ENCODE measurements at regions not wholly inside any gene's neighbourhood (a gene's known extent, or its start where the extent isn't known, plus 50 kb on each side); places are given as distances from the start of the nearest gene placed in this dataset.
A peak's percentile ranks its signal among the peaks of the same experiment; 100 is the strongest.
"Not testable (repeated sequence)": the region's sequence is repeated elsewhere in the genome, so short reads cannot be mapped to it uniquely, and the experiment has no call there.

DNA sequence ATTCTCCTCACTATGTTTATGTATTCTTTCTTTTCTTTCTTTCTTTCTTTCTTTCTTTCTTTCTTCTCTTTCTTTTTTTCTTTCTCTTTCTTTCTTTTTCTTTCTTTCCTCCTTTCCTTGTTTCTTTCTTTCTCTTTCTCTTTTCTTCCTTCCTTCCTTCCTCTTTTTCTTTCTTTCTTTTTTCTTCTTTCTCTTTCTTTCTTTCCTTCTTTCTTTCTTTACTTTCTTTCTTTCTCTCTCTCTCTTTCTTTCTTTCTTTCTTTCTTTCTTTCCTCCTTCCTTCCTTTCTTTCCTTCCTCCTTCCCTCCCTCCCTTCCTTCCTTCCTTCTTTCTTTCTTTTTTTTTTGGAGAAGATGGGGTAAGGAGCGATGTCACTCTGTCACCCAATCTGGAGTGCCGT, 1405.5 kb downstream of the SLITRK5 start:
- no peak for DNase-seq

DNA sequence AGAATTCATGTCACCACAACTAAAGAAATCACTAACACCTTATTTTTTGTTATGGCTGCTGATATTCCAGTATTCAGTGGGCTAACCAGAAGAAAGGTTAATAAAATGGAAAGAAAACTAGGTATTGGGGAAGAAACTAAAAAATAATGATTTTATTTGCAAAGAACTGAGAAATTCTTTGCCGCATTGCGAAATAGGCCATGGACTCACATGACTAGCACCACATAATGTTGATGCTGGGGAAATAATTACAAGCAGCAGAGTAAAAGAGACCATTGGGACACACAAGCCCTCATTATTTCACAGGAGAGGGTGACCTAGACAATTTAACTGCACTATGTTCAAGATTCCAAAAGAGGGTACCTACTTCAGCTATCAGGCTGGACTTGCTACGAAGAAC, 1411.5 kb downstream of the SLITRK5 start:
- no peak for DNase-seq

DNA sequence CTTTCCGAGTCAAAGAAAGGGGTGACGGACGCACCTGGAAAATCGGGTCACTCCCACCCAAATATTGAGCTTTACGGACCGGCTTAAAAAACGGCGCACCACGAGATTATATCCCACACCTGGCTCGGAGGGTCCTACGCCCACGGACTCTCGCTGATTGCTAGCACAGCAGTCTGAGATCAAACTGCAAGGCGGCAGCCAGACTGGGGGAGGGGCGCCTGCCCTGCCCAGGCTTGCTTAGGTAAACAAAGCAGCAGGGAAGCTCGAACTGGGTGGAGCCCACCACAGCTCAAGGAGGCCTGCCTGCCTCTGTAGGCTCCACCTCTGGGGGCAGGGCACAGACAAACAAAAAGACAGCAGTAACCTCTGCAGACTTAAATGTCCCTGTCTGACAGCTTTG, 1416.9 kb downstream of the SLITRK5 start:
- DNase-seq, result not testable (repeated sequence)

DNA sequence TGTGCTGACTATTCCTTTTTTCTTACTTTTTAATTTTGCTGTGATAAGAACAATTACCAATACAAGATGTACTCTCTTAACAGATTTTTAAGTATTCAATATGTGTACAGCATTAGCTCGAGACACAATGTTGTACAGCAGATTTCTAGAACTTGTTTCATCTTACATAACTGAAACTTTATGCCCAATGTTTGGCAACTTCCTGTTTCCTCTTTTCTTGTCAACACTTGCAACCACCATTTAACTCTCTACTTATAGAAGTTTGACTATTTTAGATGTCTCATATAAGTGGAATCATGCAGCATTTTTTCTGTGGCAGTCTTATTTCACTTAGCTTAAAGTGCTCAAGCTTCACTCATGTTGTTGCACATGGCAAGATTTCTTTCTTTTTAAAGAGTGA, 1426.8 kb downstream of the SLITRK5 start:
- DNase-seq, result no peak

DNA sequence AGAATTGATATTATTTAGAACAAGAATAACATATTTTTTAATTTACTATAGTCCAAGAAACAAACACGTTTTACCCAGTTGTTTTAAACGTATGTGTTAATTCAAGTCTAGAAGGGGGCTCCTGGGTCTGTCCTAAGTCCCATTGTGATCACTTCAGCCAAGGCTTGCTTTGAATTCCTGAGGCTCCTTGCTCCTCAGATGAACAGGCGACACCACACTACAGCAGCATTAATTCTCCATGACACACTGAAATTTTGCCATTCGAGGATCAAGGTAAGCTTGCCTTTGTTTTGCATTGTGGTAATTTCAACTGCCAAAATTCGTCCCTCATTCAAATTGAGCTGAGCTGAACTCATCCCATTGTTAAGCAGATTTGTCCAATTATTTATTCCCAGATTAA, 1442.6 kb downstream of the SLITRK5 start:
- no peak for DNase-seq

DNA sequence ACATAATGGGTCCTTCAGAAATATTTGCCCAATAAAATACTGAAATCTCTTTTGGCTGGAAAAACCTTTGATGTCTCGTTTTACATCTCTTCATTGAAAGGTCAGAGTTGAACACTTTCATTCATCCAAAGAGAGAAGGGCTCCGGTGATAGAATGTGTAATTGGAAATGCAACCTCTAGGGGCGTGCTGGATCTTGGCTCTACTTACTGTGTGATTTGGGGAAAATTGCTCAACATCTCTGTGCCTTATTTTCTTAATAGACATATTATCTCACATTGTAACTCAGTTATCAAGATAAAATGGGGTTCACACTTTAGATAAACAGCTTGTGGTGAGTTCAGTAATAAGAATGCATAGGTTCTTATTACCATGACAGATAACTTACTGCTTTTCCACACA, 1444.1 kb downstream of the SLITRK5 start:
- no peak for DNase-seq

DNA sequence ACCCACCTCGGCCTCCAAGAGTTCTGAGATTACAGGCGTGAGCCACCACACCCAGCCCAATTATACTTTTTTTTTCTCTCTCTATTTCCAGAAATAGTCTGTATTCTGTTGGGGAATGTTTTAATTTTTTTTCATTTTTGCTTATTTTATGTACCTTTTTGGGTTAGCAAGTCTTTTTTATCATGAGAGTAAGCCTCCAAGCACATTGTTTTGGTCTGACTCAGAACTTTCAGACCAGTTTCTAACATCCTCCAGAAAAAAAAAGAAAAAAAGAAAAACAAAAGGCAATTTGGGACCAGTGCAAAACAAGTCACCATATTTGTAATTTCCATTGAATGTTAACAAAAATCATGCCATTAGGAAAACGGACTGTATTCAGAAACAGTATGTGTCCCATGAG, 1465.5 kb downstream of the SLITRK5 start:
- DNase-seq, result no peak

DNA sequence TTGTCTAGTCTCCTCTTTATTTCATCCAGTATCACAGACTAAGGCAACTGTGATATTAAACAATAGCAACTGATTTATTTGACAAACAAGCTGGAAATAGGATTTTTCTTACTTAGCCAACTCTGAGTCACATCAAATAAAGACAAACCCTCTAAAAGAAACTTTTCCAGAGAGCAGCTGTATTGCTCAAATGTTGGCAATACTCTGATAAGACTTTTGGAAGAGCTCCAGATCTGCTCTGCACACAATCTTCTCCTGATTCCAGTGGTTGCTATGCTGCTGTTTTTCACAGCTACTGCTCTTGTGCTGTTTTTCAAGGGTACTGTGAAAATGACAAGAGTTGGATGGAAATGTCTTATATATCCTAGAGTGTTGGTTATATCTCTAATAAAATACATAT, 1479.2 kb downstream of the SLITRK5 start:
- no peak for DNase-seq

DNA sequence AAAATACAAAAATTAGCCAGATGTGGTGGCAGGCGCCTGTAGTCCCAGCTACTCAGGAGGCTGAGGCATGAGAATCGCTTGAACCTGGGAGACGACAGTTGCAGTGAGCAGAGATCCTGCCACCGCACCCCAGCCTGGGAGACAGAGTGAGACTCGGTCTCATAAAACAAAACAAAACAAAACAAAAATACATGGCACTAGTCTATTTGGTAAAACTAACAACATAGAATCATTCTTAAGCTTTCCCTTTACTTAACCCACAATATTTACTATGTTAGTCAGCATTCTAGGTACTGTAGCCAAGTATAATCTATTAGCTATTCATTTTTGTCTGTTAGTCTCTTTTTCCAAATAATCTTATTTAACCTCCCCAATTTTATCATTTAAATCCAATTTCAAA, 1482.8 kb downstream of the SLITRK5 start:
- DNase-seq, result no peak

DNA sequence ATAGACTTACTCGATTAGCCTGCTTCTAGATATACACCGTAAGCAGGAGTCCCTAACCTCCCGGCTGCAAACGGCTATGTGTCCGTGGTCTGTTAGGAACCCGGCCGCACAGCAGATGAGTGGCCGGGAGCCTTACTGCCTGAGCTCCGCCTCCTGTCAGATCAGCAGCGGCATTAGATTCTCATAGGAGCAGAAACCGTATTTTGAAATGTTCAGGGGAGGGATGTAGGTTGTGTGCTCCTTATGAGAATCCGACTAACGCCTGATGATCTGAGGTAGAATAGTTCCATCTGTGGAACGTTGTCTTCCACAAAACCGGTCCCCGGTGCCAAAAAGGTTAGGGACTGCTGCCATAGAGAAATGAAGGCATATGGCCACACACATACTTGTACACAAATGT, 1491.9 kb downstream of the SLITRK5 start:
- peak in 1 of 2 experiments; percentile 43 for DNase-seq

DNA sequence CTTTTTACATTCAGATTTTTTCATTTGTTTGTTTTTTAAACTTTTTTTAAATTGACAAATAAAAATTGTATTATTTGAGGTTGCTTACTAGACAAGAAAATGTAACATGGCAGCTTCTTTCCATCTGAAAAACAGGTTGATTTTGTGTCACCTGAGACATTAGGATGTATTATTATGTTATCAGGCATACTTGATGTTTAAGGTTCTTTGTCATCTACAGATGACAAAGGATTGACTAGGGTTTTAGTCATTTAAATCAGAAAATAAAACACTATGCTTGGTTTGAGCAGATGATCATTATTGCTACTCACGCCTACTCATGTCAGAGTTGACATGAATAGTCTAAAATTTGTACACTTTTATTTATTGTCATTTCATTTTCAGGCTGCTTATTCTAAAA, 1494.5 kb downstream of the SLITRK5 start:
- no peak for DNase-seq

DNA sequence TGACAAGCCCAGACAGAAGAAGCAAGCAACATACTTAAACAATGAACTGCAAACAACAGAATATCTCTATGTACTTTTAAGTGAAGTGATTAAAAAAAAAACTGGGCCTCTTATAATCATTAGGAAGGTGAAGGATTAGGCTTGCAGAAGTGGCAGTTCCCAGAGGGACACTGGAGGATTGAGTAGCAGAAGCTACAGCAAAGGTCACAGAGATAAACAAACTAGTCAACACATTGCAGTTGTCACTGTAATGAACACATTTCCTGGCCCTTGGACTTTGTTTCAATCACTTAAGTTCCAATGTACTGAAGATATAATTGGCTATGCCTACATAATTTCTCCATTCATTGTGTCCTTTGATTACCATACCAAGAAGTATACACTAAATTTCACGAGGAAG, 1498.8 kb downstream of the SLITRK5 start:
- no peak for DNase-seq

DNA sequence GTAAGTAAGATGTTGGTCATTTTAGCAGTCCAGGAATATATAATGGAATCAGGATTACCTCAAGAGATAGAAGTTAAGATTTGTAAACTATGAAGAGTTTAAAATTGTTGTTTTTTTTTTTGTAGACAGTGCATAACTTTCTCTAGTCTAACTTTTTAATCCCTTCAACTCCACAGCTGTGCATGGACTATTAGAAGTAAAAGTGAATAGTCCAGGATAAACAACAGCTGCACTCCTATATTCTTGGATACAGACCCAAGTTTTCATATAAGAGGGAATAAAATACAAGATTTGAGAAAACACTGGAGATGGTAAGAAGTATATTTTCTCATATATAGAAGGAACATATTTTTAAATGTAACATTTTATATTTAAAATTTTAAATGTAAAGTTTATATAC, 1509.9 kb downstream of the SLITRK5 start:
- no peak for DNase-seq

DNA sequence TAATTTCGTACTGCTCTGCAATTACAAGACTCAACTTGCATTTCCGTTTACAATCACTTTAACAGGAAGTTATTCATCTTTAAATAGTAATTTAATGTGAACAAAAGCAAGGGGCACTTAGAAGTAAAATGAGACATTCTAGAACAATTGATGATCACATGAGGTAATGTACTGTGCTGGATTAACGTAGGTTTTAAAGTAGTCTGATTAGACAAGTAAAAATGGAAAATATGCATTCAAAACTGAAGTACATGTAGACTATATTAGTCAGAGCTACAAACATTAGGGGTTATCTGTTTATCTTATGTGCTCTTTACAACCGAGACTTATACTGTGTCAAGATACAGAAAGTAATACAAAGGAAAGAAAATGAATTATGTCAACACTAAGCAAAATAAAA, 1528.0 kb downstream of the SLITRK5 start:
- DNase-seq, result no peak

DNA sequence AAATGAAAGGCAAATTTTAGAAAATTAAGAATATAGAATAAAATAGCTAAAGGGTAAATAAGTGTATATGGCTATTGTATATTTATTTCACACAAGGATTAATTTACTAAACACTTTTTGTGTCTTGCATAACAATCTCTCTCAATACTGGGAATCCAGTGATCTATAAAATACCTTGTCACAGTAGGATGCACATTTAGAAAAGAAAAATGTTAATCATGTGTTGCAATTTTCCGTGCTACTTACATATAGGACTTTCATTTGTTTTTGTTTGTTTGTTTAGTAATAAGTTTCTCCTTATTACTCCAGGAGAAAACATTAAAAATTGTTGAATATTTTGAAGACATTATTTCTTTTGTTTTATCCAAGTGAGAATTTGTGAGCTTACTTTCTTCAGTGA, 1533.3 kb downstream of the SLITRK5 start:
- DNase-seq, result no peak

DNA sequence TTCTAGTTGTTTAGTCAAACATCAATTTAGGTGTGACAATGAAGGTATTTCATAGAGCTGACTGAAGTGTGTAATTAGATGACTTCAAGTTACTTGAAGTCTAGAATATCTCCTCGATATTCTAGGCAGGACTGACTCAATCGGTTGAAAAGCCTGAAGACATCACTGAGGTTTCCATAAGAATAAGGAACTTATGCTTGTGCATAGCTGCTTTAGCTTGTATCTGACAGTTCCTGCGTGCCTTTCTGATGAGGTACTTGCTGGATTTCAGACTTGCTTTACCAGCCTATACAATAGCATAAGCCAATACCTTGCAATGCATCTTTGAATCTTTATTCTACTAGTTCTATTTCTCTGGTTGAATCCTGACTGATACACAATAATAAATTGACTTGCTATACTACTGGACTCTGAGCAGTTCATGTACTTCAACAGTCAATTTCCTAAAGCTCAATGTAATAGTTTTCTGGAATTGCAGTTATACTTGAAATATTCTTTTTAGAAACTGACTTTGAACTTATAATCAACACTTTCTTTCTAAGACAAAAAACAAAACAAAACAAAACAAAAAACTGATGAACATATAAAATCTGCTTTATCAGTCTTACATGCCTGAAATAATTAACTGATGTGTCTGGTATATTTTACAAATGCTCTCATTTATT, 1534.8 kb downstream of the SLITRK5 start:
- no peak for DNase-seq

DNA sequence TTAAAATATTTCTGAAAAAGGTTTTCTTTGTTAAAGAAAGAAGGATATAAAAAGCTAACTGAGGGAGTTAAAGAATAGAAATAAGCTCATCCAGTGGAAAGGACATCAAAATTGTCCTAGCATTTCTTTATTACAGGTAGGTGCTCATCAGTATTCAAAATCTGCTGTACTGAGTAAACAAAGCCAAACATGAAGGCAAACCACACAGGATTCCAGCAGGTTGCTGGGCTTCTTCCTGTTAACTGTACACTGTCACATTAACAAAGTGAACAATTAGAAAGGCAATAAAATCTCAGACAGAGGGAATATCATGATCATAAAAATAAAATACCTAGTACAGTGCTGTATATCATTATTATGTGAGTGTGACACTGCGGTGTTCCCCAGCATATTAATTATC, 1541.0 kb downstream of the SLITRK5 start:
- DNase-seq, result no peak

DNA sequence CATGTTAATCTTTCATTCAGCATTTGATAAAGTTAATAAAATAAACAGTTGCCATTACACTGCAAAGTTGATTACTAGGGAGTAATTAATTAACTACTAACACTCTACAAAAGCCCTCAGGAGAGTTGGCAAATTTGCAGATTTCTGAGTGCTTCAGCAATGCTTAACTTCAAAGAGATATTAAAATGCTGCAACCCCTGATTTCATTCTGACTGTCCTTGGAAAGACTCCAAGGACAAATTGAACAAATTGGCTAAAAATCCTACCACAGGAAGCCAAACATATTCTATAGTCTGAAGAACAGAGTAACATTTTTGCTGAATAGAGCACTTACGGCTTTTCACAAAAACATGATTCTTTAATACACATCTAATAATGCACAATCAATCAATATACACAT, 1543.0 kb downstream of the SLITRK5 start:
- peak in 1 of 2 experiments; percentile 3 for DNase-seq

DNA sequence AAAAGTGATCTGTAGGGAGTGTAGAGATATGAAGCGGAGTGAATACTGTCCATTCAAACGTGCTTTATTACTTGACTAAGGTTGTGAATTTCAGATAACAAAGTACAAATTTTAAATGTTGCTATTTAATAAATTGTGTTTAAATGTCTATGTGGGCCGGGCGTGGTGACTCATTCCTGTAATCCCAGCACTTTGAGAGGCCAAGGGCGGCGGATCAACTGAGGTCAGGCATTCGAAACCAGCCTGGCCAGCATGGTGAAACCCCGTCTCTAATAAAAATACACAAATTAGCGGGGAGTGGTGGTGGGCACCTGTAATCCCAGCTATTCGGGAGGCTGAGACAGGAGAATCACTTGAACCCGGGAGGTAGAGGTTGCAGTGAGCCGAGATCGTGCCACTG, 1544.1 kb downstream of the SLITRK5 start:
- not testable (repeated sequence) for DNase-seq

DNA sequence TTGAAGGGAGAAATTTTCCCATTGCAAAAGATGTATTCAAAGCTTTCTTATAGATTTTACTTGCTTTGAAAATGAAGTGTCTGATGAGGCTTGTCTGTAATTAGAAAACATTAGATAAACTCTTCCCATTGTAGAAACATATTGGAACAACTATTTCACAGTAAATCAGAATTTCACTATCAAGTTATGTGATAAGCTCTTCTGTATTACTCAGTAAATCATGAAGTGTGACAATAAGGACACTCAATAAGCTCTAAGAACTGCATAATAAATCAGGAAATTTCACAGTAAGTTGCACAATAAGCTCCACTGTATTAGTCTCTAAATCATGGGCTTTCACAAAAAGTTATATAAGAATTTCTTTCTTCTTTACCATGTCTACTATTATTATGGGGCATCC, 1546.6 kb downstream of the SLITRK5 start:
- DNase-seq, result no peak

DNA sequence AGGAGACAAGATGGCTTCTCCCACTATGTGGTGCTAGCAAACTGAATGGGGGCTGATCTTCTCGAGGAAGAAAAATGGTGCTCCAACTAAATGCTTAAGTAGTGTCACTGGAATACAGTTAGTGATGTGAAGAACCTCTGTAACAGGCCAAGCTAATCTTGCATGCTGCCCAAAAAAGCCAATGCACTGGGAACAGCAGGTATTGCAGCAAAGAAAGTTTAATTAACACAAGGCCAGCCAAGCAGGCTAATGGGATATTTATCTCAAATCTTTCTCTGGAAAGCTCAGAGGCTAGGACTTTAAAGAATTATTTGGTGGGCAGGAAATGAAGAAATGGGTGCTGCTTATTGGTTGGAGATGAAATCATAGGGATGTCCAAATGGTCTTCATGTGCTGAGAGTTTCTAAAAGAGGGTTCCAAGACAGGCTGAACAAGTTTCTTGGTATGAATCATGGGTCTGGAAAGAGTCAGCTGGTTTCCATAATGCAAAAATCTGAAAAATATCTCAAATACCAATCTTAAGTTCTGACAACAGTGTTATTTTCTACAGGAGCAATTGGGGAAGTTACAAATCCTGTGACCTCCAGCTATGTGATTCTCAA, 1550.5 kb downstream of the SLITRK5 start:
- DNase-seq, result no peak

DNA sequence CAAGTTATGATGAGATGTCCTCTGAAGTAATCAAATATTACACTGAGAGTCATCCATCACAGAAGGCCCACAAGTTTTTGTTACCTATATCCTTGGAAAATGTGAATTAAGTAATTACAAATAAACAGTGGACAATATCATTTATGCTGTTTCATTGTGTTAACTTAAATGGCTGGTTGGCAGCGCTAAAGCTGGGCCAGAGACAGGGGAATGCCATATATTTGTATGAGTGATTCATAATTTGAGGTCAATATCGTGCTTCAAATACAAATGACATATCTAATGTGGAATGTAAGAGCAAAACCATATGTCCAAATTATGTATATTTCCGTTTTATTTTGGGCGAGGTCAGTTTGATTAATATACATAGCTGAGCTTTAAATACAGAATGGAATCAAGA, 1556.2 kb downstream of the SLITRK5 start:
- no peak for DNase-seq

DNA sequence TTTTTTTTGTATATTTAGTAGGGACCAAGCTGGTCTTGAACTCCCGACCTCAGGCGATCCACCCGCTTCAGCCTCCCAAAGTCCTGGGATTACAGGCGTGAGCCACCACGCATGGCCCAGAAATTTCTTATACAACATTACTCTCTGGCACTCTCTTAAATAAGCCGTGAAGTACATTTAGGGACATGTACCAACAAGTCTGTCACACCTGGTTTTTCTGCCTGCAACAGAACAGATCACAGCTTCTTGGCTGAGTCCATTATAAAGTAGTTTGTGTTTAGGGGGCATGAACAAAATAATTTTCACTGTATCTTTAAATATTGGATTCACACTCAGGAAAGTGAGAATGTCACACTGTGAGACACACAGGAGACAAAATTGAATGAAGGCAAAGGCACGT, 1567.3 kb downstream of the SLITRK5 start:
- no peak for DNase-seq

DNA sequence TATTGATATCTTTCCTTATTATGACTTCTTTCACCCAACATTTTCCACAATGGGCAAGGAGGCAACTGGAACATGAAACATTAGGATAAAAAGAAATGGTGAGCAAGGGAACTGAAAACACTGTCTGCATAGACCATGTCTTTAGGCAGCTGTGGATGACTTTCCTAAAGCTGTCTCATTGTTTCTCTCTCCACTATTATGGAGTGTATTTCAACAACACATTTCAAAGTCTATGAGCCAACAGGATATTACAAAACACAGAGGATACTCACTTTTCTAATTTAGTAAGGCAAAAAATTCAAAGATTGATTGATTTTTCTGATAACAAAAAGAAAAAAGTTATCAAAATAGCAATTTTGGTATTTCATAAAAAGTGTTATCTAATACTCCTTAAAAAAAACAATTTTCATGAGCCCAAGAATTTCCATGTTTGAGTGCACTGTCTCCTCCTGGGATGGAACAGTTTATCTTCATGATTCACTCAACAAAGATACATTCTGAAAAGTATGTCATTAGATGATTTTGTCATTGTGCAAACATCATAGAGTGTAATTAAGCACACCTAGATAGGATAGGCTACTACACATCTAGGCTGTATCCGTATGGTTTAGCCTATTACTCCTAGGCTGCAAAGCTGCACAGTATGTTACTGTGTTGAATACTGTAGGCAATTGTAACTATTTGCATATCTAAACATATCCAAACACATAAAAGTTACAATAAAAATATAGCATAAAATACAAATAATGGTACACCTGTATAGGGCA, 1568.4 kb downstream of the SLITRK5 start:
- no peak for DNase-seq
